ENCODE measurements at regions not wholly inside any gene's neighbourhood (a gene's known extent, or its start where the extent isn't known, plus 50 kb on each side); places are given as distances from the start of the nearest gene placed in this dataset.

GRCh38 chr22:48738204-48738980, 1089.3 kb downstream of the BRD1 start:
- no peak for TF ChIP-seq POU6F1 (CRISPR knock-in tag; IDR thresholded peaks at IDR 0.05; ENCODE audit: borderline replicate concordance, low read depth)
- no peak for TF ChIP-seq TCF4 (CRISPR knock-in tag; IDR thresholded peaks at IDR 0.05; ENCODE audit: borderline replicate concordance)
- TF ChIP-seq ARNTL (CRISPR knock-in tag; IDR thresholded peaks at IDR 0.05; ENCODE audit: borderline replicate concordance, low read depth), result no peak
- no peak for TF ChIP-seq SNAI2 (CRISPR knock-in tag; IDR thresholded peaks at IDR 0.05)
- no peak for TF ChIP-seq PATZ1 (CRISPR knock-in tag; IDR thresholded peaks at IDR 0.05; ENCODE audit: borderline replicate concordance)
- TF ChIP-seq ESRRG (CRISPR knock-in tag; IDR thresholded peaks at IDR 0.05), result no peak
- no peak for TF ChIP-seq TSHZ2 (CRISPR knock-in tag; IDR thresholded peaks at IDR 0.05)
- no peak for TF ChIP-seq CREB5 (CRISPR knock-in tag; IDR thresholded peaks at IDR 0.05; ENCODE audit: low read depth)
- TF ChIP-seq PPARA (CRISPR knock-in tag; IDR thresholded peaks at IDR 0.05; ENCODE audit: borderline replicate concordance), result no peak
- no peak for TF ChIP-seq TOX (CRISPR knock-in tag; IDR thresholded peaks at IDR 0.05; ENCODE audit: borderline replicate concordance)
- no peak for TF ChIP-seq ZC3H10 (CRISPR knock-in tag; IDR thresholded peaks at IDR 0.05)

All from SK-N-SH treated with all-trans-retinoic acid at 6 μM for 48 hours (cell line).